ENCODE measurements at regions not wholly inside any gene's neighbourhood (a gene's known extent, or its start where the extent isn't known, plus 50 kb on each side); places are given as distances from the start of the nearest gene placed in this dataset.

- TF ChIP-seq CTCF (IDR thresholded peaks at IDR 0.05; ENCODE audit: insufficient read depth, low read length, poor library complexity, severe bottlenecking), result no peak
- no peak for TF ChIP-seq EZH2phosphoT487 (conservative IDR thresholded peaks at IDR 0.05; ENCODE audit: low read length)
Observed at GRCh38 chr11:92828556-92828955, 140.9 kb upstream of the MTNR1B start.

All from SU-DHL-6 (cell line).